Body of pancreas (tissue), 4 donors: ENCODE measurements at regions not wholly inside any gene's neighbourhood (a gene's known extent, or its start where the extent isn't known, plus 50 kb on each side); places are given as distances from the start of the nearest gene placed in this dataset.

ENCODE experiments used
- CTCF ChIP-seq, 7 experiments: fragments of 450-650 bp in 4 of 7; fragments of 200-600 bp in 3 of 7; sonication (generic) in 3 of 7; IDR thresholded peaks; one replicate each; pipeline ENCODE4 v1.5.1; 2016 to 2019; ENCODE audit warnings: antibody characterized with exemption in 7 of 7
- POLR2A ChIP-seq, 3 donors: fragments of 450-650 bp; IDR thresholded peaks; one replicate each; pipeline ENCODE4 v1.6.1; 2016; ENCODE audit warnings: antibody characterized with exemption in 3 of 3, mild to moderate bottlenecking in 2 of 3

- no peak for TF ChIP-seq CTCF (IDR thresholded peaks at IDR 0.05)
- TF ChIP-seq POLR2A (IDR thresholded peaks at IDR 0.05) = no peak
Measured at GRCh38 chr6:121856296-121856695, 420.9 kb downstream of the GJA1 start.
